ENCODE measurements at regions not wholly inside any gene's neighbourhood (a gene's known extent, or its start where the extent isn't known, plus 50 kb on each side); places are given as distances from the start of the nearest gene placed in this dataset.
"Not testable (repeated sequence)": the region's sequence is repeated elsewhere in the genome, so short reads cannot be mapped to it uniquely, and the experiment has no call there.

- no peak for DNase-seq
Observed at GRCh38 chr5:133881576-133882388, 86.6 kb downstream of the C5orf15 start.

- DNase-seq, result no peak
Observed at GRCh38 chr5:133878236-133878555, 90.2 kb downstream of the C5orf15 start.

GRCh38 chr5:133877351-133878235 is 90.8 kb downstream of the C5orf15 start:
- no peak for DNase-seq

GRCh38 chr5:133876266-133876665 is 92.2 kb downstream of the C5orf15 start:
- no peak for DNase-seq

- DNase-seq, result no peak
Observed at GRCh38 chr5:133875179-133875578, 93.2 kb downstream of the C5orf15 start.

GRCh38 chr5:133873449-133873848 is 95.0 kb downstream of the C5orf15 start:
- no peak for DNase-seq

- no peak for DNase-seq
Observed at GRCh38 chr5:133870661-133871060, 97.8 kb downstream of the C5orf15 start.

- DNase-seq, result no peak
Observed at GRCh38 chr5:133869519-133870335, 98.7 kb downstream of the C5orf15 start.

GRCh38 chr5:133868946-133869518 is 99.4 kb downstream of the C5orf15 start:
- DNase-seq, result peak; percentile 16 to 66 (median 24)

GRCh38 chr5:133867851-133868545 is 100.4 kb downstream of the C5orf15 start:
- no peak for DNase-seq

- DNase-seq, result no peak
Observed at GRCh38 chr5:133867341-133867740, 101.1 kb downstream of the C5orf15 start.

- no peak for DNase-seq
Observed at GRCh38 chr5:133866903-133867245, 101.6 kb downstream of the C5orf15 start.

GRCh38 chr5:133866160-133866902 is 102.1 kb downstream of the C5orf15 start:
- no peak for DNase-seq

GRCh38 chr5:133865113-133865512 is 103.3 kb downstream of the C5orf15 start:
- no peak for DNase-seq

GRCh38 chr5:133864711-133865110 is 103.7 kb downstream of the C5orf15 start:
- DNase-seq, result no peak

- DNase-seq, result no peak
Observed at GRCh38 chr5:133863857-133864585, 104.4 kb downstream of the C5orf15 start.

- DNase-seq, result no peak
Observed at GRCh38 chr5:133861161-133861737, 107.2 kb downstream of the C5orf15 start.

- DNase-seq, result no peak
Observed at GRCh38 chr5:133859073-133859472, 109.4 kb downstream of the C5orf15 start.

- DNase-seq, result not testable (repeated sequence)
Observed at GRCh38 chr5:133857595-133858313, 110.7 kb downstream of the C5orf15 start.

- no peak for DNase-seq
Observed at GRCh38 chr5:133854554-133854953, 113.9 kb downstream of the C5orf15 start.
